HG03159 (cell line): ENCODE measurements at regions not wholly inside any gene's neighbourhood (a gene's known extent, or its start where the extent isn't known, plus 50 kb on each side); places are given as distances from the start of the nearest gene placed in this dataset.
A peak's percentile ranks its signal among the peaks of the same experiment; 100 is the strongest.
"Not testable (repeated sequence)": the region's sequence is repeated elsewhere in the genome, so short reads cannot be mapped to it uniquely, and the experiment has no call there.

Experiments used
- ATAC-seq: cut with Tn5 transposase; IDR thresholded peaks from one replicate; pipeline ENCODE4 v1.9.1; 2021; ENCODE audit warnings: mild to moderate bottlenecking, moderate library complexity; ENCODE audit not compliant: unreplicated experiment

DNA sequence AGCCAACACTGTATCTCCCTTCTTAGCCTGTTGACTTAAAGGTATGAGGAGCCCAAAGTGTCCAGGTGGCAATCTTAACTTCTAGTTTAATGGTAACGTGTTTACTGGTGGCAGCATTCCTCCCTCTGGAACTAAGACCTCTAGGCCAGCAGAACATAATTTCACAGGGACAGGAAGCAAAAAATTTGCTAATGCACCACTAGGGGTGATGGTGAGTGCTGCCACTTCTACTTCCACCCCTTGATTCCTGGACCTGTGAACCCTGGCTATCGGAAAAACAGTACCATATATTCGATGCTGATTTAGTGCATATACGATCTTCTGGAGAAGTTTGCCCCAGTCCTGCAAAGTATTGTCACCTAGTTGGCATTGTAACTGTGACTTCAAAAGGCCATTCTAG, 743.2 kb upstream of the RGMB start:
- ATAC-seq: not testable (repeated sequence)

DNA sequence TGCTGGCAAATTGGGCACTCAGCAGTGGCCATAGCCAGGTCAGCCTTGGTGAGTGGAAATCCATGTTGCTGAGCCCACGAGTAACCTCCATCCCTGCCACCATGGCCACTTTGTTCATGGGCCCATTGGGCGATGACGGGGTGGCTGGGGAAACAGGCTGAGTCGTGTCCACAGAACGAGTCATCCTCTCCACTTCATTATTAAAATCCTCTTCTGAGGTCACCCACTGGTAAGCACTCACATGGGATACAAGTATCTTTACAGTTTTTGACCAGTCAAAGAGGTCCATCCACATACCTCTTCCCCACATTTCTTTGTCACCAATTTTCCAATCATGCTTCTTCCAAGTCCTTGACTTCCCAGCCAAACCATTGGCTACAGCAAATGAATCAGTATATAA, 742.4 kb upstream of the RGMB start:
- not testable (repeated sequence) for ATAC-seq

DNA sequence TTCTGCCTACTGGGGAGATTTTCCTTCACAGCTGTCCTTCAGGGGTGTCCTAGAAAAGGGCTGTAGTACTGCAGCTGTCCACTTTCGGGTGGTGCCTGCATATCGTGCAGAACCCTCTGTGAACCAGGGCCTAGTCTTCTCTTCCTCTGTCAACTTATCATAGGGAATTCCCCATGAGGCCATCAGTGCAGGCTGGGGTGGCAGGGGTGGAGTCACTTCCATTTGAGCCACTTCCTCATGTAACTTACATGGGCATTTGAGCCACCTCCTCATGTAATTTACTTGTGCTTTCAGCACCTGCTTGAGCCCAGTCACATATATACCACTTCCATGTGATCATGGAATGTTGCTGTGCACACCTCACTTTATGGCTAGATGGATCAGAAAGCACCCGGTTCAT, 742.0 kb upstream of the RGMB start:
- peak; percentile 79 for ATAC-seq

DNA sequence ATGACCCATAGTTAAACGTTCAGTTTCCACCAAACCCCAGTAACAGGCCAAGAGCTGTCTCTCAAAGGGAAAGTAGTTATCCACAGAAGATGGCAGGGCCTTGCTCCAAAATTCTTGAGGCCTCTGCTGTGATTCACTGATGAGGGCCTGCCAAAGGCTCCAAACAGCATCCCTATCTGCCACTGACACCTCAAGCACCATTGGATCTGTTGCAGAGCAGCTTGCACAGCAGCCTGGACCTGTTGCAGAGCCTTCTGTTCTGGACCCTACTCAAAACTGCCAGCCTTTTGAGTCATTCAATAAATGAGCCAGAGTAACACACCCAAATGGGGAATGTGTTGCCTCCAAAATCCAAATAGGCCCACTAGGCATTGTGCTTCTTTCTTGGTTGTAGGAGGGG, 741.5 kb upstream of the RGMB start:
- no peak for ATAC-seq

DNA sequence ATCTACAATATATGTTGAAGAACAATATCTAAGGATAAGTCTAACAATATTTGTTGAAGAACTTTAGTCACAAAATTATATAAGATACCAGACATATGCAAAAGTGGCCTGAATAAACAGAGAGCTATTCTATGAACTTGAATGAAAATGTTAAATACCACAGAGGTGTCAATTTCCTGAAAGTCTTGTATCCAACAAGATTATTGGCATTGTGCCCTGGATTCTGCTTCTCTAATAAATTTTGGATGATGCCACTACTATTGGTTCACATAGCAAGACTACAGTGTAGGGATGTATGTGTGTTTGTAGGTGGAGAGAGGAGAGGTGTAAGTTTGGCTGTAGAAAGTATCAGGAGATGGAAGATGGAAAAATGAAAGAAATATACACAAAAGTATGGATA, 731.8 kb upstream of the RGMB start:
- no peak for ATAC-seq

DNA sequence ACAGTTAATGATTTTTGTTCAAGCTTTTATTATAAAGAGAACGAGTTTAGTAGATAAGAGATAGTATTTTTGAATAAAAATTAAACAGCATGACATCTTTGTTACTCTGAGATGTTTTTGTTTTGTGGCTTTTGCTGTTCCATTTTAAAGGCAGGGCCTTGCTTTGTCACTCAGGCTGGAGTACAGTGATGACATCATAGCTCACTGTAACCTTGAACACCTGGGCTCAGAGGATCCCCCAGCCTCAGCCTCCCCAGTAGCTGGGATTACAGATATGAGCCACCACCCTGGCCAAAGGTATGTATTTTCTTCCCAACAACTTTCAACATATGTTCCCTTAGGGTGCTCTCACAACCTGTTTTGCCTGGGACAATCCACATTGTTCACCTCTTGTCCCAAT, 730.9 kb upstream of the RGMB start:
- no peak for ATAC-seq

DNA sequence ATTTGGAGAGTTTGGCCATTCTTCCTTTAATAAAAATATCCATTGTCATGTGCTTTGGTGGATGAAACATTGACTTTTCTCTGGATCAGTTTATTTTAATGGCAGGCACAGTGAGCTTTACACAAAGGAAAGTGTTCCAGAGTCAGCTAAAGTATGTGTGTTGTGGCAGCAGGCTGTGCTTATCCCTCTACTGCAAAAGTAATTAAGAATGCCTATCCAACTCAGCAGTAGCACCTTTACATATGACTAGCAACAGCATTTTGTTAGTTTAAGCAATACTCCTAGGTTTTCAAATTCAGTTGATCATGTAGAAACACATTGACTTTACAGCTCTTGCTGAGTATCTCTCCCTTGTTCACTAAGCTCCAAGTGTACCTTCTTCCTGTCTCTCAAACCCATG, 730.5 kb upstream of the RGMB start:
- no peak for ATAC-seq

DNA sequence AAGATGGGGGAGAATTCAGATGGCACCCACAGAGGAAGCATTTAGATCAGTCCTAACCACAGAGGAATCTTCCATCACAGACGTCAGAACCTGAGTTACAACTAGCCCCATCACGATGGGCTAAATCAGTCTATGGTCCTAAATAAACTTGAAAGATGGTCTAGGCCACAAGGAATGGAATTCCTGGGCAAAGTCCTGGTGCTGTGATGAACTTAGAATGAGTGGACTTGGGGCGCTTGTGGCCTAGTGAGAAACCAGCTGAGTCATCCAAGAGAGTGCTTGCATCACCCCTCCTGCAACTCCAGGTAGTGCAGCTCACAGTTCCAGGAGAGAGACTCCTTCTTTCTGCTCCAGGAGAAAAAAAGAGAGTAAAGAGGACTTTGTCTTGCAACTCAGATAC, 722.9 kb upstream of the RGMB start:
- no peak for ATAC-seq

DNA sequence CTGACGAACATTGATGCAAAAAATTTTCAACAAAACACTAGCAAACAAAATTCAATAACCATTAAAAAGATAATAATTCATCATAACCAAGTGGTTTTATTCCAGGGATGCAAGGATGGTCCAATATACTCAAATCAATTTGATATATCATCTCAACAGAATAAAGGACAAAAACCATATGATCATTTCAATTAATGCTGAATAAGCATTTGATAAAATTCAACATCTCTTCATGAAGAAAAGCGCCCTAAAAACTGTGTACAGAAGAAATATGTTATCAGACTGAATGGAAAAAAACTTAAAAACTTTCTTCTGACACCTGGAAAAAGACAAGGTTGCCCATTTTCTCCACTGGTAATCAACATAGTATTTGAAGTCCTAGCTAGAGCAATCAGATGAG, 720.3 kb upstream of the RGMB start:
- ATAC-seq: no peak

DNA sequence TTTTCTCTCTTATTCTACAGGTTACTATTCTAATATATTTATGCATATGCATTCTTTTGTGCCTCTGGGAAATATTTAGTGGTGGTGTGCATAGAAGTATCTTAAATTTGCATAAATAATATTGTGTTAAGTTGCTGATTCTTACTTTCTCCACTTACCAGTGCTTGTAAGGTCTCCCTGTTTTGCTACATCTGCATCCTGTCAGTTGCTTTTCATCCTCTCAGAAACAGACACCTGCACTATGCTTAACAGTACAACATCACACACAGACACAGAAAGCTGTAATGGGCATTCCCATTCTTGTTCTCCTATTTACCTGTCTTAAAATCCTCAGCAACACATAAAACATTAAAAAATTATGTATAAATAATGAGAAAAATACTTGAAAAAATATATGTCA, 713.3 kb upstream of the RGMB start:
- no peak for ATAC-seq

DNA sequence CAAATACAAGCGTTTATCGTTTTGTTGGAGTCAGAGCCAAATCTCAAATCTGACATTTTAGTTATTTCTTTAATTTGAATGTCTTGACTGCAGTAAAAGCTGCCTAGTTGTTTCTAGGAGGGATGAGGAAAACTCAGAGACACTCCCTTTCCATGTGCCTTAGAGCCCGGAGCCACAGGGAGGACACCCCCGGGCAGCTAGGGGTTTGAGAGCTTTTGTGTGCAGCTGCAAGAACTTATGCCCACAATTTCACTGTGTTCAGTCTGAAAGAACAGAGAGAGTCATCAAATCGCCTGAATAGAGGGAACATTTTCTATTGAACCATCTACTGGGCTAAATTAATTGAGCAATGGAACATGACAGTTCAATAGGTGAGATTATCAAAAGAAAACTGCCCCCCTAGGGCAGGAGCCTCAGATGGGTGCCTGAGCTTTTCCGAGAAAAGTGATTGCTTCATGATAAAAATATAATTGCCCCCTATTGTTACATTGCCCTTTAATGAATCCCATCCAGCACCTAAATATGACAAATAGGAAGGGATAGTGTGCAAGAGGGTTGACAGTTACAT, 709.3 kb upstream of the RGMB start:
- ATAC-seq: no peak

DNA sequence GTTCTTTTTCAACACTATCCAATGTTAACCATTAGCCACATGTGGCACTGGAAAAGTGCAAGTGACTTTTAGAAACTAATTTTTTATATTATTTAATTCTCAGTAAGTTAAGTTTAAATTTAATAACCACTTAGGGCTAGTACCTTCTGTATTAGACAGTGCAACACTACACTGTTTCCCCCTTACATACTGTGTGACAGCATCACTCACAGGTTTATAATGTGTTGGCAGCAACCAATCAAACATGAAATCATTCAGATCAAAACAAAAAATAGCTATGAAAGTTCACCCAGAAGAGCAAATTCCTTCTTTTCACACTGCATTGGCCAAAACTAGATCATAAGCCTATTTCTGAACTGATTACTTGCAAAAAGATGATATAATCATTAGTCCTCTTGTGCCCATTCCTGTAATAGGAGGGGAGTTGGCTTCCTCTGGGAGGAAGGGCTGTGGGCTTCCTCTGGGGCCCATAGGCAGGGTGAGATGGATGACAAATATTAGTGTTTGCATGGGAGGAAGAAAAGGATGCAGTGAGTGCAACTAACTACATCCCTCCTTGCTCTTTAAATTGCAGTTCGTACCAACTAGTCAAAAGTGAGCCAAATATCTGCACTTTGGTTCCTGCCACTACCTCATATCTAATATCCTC, 708.1 kb upstream of the RGMB start:
- ATAC-seq: no peak

DNA sequence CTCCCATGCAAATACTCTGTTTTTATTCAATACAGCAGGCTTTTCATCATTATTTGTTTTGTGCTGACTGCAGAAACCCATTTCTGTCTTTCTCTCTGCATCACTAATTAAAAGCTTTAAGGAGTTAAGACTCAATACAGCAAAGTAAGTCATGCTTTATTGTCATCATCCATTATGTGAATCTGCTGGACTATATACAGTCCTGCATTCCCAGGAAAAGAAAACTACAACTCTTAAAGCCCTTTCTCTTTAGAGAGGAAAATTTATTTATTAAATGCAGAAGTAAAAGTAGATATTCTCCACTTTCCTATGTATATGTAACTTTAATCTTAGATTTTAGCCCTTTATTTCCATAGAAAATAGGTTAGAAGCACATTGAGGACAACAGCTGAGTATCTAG, 706.6 kb upstream of the RGMB start:
- no peak for ATAC-seq

DNA sequence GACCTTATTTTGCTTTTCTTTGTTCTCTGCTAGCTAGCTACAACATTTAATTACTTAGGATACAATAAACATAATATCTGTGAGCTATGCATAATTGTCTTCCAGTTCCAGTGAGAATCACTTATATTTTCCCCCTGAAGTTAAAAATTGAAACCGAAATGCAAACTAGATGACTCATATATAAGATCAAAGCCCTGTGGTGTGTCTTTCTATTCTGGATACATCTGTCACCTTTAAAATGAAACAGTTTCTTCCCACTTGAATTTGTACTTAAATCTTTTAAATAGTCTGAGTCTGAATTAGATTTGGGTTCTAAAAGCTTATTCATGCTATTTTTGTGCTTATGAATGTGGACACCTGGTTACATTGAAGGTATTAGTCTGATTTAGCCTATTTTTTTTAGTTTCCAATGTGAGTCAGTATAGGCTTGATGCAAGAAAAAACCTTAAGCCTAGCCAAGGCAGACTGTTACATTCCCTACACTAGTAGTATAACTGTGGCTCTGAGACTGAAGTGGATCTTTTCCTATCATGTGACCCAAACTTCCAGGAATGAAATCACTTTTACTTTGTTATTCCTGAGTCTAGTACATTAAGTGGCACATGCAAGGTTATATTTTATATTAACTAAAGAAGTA, 703.5 kb upstream of the RGMB start:
- peak; percentile 75 for ATAC-seq

DNA sequence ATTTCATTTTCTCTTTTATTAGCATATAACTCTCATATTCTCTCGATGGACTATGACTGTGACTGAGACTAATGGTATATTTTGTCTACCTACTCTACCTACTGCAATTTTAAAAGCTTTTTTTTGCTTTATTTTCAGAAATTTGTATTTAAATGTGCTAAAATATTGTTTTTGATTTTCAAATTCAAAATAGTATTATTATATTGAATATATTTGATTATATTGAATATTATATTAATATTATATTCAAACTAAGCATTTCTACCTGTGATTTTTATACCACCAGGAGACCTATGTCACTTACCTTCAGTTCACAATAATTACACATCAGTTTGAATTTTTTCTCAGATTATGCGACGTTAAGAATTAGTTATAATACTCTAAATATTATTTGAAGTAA, 700.5 kb upstream of the RGMB start:
- no peak for ATAC-seq

DNA sequence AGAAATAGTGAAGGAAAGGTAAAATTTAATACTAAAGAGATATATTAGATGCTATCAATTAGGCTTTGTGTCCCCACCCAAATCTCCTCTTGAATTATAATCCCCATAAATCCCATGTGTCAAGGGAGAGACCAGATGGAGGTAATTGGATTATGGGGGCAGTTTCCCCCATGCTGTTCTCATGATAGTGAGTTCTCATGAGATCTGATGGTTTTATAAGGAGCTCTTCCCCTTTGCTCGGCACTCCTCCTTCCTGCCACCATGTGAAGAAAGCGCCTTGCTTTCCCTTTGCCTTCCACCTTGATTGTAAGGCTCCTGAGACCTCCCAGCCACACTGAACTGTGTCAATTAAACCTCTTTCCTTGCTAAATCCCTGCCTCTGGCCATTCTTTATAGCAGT, 697.0 kb upstream of the RGMB start:
- ATAC-seq: no peak

DNA sequence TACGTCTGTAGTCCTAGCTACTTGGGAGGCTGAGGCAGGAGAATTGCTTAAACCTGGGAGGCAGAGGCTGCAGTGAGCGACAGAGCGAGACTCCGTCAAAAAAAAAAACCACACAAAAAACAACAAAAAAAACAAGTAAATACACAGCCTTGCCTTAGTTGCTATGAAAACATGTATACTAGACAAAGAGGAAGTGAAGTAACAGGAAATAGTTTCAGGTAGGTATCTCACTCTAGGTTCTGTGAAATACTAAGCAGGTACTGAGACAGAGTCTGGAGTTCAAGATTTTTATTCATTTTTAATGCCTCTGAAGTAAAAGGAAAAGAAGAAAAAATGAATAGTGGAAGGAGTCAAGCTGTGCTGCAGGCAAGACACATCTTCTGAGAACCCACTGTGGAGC, 687.9 kb upstream of the RGMB start:
- peak; percentile 93 for ATAC-seq

DNA sequence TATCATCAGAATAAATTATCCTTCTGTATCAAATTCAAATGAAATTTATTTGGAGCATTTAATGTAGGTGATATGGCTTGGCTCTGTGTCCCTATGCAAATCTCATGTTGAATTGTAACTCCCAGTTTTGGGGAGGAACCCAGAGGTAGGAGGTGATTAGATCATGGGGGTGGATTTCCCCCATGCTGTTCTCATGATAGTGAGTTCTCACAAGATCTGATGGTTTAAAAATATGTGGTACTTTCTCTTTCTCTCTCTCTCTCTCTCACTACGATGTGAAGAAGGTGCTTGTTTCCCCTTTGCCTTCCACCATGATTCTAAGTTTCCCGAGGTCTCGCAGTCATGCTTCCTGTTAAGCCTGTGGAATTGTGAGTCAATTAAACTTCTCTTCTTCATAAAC, 678.4 kb upstream of the RGMB start:
- ATAC-seq: no peak

DNA sequence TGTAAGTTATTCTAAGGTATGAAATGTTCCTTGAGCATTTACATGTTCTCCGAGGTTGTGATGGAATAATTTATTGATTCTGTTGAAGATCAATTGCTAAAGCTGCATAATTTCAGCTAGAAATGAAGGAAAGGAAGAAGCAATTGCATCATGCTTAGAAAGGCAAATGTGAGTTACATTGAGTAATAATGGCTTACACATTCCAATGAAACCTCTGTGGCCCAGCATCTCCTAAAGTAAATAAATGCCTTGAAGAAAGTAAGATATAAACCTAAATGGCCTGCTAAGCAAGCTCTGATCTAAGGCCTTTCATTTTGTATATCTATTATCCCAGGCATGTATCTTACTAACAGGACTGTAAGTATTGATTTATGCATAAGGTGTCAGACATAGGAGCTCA, 677.3 kb upstream of the RGMB start:
- no peak for ATAC-seq

DNA sequence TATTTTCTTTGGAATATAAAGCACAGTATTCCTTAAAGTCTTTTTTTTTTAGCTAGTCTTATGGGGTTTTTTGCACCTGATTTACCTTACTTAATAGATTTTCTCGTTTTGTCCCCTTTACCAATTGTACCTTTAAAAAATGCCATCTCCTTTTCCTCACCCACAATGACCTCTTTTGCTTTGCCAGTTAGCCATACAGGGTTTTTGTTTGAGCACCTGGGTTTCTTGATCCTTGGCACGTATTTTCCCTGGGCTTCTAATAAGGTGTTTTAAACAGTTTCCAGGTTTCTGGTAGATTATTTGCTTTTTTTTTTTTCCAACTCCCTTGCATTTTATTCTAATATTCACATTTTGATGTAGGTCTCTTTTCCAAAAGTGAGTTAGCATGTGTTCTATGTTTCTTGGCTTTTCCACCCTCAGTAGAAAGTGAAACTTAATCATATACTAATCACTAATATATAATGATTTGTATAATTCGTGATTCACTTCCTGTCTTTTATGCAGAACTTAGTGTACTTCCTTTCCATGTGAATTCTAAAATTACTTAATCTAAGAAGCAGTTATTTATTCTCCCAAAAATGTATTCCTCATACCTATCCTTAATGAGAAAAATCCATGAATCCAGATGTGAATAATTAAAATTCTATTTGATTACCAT, 673.9 kb upstream of the RGMB start:
- ATAC-seq: no peak

DNA sequence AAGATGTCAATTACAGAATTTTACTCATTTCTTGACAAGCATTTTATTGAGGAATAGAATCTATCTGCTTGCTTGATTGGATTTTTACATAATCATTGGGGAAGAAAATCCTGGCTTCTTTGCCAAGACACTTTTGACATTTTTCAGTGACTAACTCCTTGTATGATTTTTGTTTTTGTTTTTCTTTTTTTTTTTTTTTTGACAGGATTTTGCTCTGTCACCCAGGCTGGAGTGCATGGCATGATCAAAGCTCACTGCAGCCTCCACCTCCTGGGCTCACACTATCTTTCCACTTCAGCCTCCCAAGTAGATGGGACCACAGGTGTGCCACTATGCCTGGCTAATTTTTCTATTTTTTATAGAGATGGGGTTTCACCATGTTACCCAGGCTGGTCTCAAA, 672.3 kb upstream of the RGMB start:
- no peak for ATAC-seq

DNA sequence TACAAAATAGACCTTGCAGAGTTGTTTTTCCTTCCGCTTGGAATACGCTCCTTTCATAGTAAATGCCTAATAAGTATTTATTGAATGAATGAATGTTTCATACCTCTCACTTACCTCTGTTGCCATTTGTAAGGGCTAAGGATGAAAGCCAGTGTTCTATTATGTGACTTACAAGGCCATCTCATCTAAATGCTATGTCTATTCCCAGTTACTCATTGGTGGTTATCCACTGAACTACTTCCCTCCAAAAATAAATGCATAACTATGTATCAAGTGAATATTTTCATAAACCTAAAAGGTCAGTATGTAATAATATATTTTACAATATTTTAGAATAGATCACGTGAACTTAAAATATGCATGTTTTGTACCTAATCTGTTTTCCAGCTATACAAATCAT, 670.5 kb upstream of the RGMB start:
- ATAC-seq: no peak
